NT2/D1 (cell line): ENCODE measurements at regions not wholly inside any gene's neighbourhood (a gene's known extent, or its start where the extent isn't known, plus 50 kb on each side); places are given as distances from the start of the nearest gene placed in this dataset.

ENCODE experiments used
- SUZ12 ChIP-seq: IDR thresholded peaks from 2 replicates; pipeline ENCODE4 v1.6.1; 2011; ENCODE audit not compliant: insufficient read length, insufficient read depth; ENCODE audit errors: extremely low read depth
- YY1 ChIP-seq: IDR thresholded peaks from 2 replicates; pipeline ENCODE4 v1.6.1; 2011; ENCODE audit not compliant: insufficient read length, insufficient read depth

- no peak for TF ChIP-seq SUZ12
- TF ChIP-seq YY1: no peak
Measured at GRCh38 chr2:106959975-106960682, 74.2 kb upstream of the ST6GAL2 start.
